ENCODE measurements at regions not wholly inside any gene's neighbourhood (a gene's known extent, or its start where the extent isn't known, plus 50 kb on each side); places are given as distances from the start of the nearest gene placed in this dataset.

GRCh38 chr5:128015478-128015877 lies 68.1 kb upstream of the SLC12A2 start:
- H3K36me3 ChIP-seq (ENCODE audit: control insufficient read depth in 2 of 2, insufficient read depth in 1 of 2, low read length in 2 of 2) = no peaks in the 10 kb centered on the region
- POLR2A ChIA-PET = interaction anchor here (1.1 kb wide), 1 partner anchor 70 kb away, joined by 3 read pairs; no protein-coding TSS in a partner anchor
- TF ChIP-seq ZNF112 (tag by site-specific recombination; IDR thresholded peaks at IDR 0.05) = no peak
- no peak for TF ChIP-seq ZNF654 (tag by site-specific recombination; IDR thresholded peaks at IDR 0.05; ENCODE audit: low read depth)
- no peak for TF ChIP-seq ZNF513 (tag by site-specific recombination; IDR thresholded peaks at IDR 0.05)
- TF ChIP-seq ZNF561 (tag by site-specific recombination; IDR thresholded peaks at IDR 0.05; ENCODE audit: borderline replicate concordance) = no peak
- no peak for TF ChIP-seq MYNN (tag by site-specific recombination; IDR thresholded peaks at IDR 0.05; ENCODE audit: borderline replicate concordance)
- TF ChIP-seq ZNF10 (tag by site-specific recombination; IDR thresholded peaks at IDR 0.05) = no peak
- TF ChIP-seq ZSCAN16 (tag by site-specific recombination; IDR thresholded peaks at IDR 0.05) = no peak
- no peaks in the 10 kb centered on the region for H3K9me3 ChIP-seq (ENCODE audit: control insufficient read depth, insufficient read depth, low read depth, low read length)
- no peak overlapping the region for H3K4me3 ChIP-seq (ENCODE audit: low read depth, low read length)
- CTCF ChIA-PET = no interaction called here
- H3K4me1 ChIP-seq (ENCODE audit: control insufficient read depth, insufficient read depth, low read length) = peaks cover 6% of the 10 kb centered on the region
- no peak overlapping the region for H3K27ac ChIP-seq (ENCODE audit: extremely low read depth, low read depth, low read length)

DNA sequence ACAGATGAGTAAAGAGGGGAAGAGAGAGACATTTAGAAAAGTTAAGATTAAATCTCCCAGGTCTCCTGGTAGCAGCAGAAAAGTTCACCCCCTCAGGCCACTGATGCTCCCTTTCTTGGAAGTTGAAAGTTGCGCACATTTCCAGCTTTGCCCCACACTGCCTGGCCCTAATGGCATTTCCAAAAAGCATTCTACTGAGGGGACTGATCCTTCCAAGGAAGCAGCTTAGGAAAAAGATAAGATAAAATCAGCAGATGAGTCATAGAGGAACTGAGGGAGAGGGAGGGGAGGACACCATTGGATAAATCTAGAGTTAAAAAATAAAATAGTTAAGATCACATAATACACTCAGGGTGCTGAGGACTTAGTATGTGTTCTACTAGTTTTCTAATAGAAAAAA lies 67.6 kb upstream of the SLC12A2 start:
- Histone ChIP-seq H3K4me3 (ENCODE audit: low read depth, low read length) (no peak overlapping the region), H3K4me1 (ENCODE audit: control insufficient read depth, insufficient read depth, low read length) (peaks cover 6% of the 10 kb centered on the region), H3K9me3 (ENCODE audit: control insufficient read depth, insufficient read depth, low read depth, low read length) (no peaks in the 10 kb centered on the region), H3K36me3 (ENCODE audit: control insufficient read depth in 2 of 2, insufficient read depth in 1 of 2, low read length in 2 of 2) (no peaks in the 10 kb centered on the region), H3K27ac (ENCODE audit: extremely low read depth, low read depth, low read length) (no peak overlapping the region)
- POLR2A ChIA-PET = no interaction called here
- CTCF ChIA-PET = no interaction called here
- TF ChIP-seq ZNF366 (tag by site-specific recombination; conservative IDR thresholded peaks at IDR 0.05) (no peak), GFI1B (tag by site-specific recombination; IDR thresholded peaks at IDR 0.05) (no peak), ZNF777 (tag by site-specific recombination; IDR thresholded peaks at IDR 0.05; ENCODE audit: borderline replicate concordance) (no peak), ZNF776 (tag by site-specific recombination; IDR thresholded peaks at IDR 0.05; ENCODE audit: borderline replicate concordance) (no peak), GLI2 (tag by site-specific recombination; IDR thresholded peaks at IDR 0.05; ENCODE audit: borderline replicate concordance, low read depth) (no peak), ZBTB17 (tag by site-specific recombination; IDR thresholded peaks at IDR 0.05) (no peak), GLI4 (tag by site-specific recombination; IDR thresholded peaks at IDR 0.05) (no peak), TCF7L2 (IDR thresholded peaks at IDR 0.05; ENCODE audit: borderline replicate concordance, low read depth, low read length) (no peak), ZNF76 (tag by site-specific recombination; IDR thresholded peaks at IDR 0.05; ENCODE audit: borderline replicate concordance, low read depth) (no peak)

- POLR2A ChIA-PET = no interaction called here
- TF ChIP-seq ZNF48 (tag by site-specific recombination; IDR thresholded peaks at IDR 0.05) = no peak
- TF ChIP-seq TCF7L2 (IDR thresholded peaks at IDR 0.05; ENCODE audit: borderline replicate concordance, low read depth, low read length) = no peak
- TF ChIP-seq KLF9 (tag by site-specific recombination; IDR thresholded peaks at IDR 0.05; ENCODE audit: low read depth) = no peak
- TF ChIP-seq ZNF433 (tag by site-specific recombination; IDR thresholded peaks at IDR 0.05; ENCODE audit: low read depth) = no peak
- TF ChIP-seq, protein P1, sequence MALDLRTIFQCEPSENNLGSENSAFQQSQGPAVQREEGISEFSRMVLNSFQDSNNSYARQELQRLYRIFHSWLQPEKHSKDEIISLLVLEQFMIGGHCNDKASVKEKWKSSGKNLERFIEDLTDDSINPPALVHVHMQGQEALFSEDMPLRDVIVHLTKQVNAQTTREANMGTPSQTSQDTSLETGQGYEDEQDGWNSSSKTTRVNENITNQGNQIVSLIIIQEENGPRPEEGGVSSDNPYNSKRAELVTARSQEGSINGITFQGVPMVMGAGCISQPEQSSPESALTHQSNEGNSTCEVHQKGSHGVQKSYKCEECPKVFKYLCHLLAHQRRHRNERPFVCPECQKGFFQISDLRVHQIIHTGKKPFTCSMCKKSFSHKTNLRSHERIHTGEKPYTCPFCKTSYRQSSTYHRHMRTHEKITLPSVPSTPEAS (tag by site-specific recombination; IDR thresholded peaks at IDR 0.05) = no peak
- no peak for TF ChIP-seq ZNF169 (tag by site-specific recombination; IDR thresholded peaks at IDR 0.05)
- no peak for TF ChIP-seq ZFP69B (tag by site-specific recombination; IDR thresholded peaks at IDR 0.05)
- no peak for TF ChIP-seq ZNF785 (tag by site-specific recombination; IDR thresholded peaks at IDR 0.05)
- TF ChIP-seq ZNF391 (tag by site-specific recombination; IDR thresholded peaks at IDR 0.05; ENCODE audit: borderline replicate concordance, low read depth) = no peak
- no peak for TF ChIP-seq OSR2 (tag by site-specific recombination; IDR thresholded peaks at IDR 0.05)
- TF ChIP-seq, protein P2, sequence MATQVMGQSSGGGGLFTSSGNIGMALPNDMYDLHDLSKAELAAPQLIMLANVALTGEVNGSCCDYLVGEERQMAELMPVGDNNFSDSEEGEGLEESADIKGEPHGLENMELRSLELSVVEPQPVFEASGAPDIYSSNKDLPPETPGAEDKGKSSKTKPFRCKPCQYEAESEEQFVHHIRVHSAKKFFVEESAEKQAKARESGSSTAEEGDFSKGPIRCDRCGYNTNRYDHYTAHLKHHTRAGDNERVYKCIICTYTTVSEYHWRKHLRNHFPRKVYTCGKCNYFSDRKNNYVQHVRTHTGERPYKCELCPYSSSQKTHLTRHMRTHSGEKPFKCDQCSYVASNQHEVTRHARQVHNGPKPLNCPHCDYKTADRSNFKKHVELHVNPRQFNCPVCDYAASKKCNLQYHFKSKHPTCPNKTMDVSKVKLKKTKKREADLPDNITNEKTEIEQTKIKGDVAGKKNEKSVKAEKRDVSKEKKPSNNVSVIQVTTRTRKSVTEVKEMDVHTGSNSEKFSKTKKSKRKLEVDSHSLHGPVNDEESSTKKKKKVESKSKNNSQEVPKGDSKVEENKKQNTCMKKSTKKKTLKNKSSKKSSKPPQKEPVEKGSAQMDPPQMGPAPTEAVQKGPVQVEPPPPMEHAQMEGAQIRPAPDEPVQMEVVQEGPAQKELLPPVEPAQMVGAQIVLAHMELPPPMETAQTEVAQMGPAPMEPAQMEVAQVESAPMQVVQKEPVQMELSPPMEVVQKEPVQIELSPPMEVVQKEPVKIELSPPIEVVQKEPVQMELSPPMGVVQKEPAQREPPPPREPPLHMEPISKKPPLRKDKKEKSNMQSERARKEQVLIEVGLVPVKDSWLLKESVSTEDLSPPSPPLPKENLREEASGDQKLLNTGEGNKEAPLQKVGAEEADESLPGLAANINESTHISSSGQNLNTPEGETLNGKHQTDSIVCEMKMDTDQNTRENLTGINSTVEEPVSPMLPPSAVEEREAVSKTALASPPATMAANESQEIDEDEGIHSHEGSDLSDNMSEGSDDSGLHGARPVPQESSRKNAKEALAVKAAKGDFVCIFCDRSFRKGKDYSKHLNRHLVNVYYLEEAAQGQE (tag by site-specific recombination; IDR thresholded peaks at IDR 0.05) = no peak
- TF ChIP-seq HOXA7 (CRISPR knock-in tag; IDR thresholded peaks at IDR 0.05; ENCODE audit: borderline replicate concordance) = no peak
Observed at GRCh38 chr5:128019391-128019790, 64.2 kb upstream of the SLC12A2 start.

More at GRCh38 chr5:128019391-128019790, 64.2 kb upstream of the SLC12A2 start:
- no peak overlapping the region for H3K4me3 ChIP-seq (ENCODE audit: low read depth, low read length)
- H3K27ac ChIP-seq (ENCODE audit: extremely low read depth, low read depth, low read length) = no peak overlapping the region
- CTCF ChIA-PET = interaction anchor here (0.8 kb wide), 1 partner anchor 142 kb away, joined by 3 read pairs; no protein-coding TSS in a partner anchor
- no peaks in the 10 kb centered on the region for H3K9me3 ChIP-seq (ENCODE audit: control insufficient read depth, insufficient read depth, low read depth, low read length)
- peaks cover 6% of the 10 kb centered on the region for H3K4me1 ChIP-seq (ENCODE audit: control insufficient read depth, insufficient read depth, low read length)
- H3K36me3 ChIP-seq (ENCODE audit: control insufficient read depth in 2 of 2, insufficient read depth in 1 of 2, low read length in 2 of 2) = no peaks in the 10 kb centered on the region
